ENCODE measurements at regions not wholly inside any gene's neighbourhood (a gene's known extent, or its start where the extent isn't known, plus 50 kb on each side); places are given as distances from the start of the nearest gene placed in this dataset.

GRCh38 chr1:182111496-182111895 lies 50.0 kb upstream of the ZNF648 start:
- Mint-ChIP-seq H3K4me1 (ENCODE audit: low read depth, unreplicated experiment) (peaks cover 22% of the 10 kb centered on the region), H3K27me3 (ENCODE audit: unreplicated experiment) (no peaks in the 10 kb centered on the region), H3K36me3 (ENCODE audit: insufficient read depth, unreplicated experiment) (no peaks in the 10 kb centered on the region), H3K4me3 (ENCODE audit: low read depth, unreplicated experiment) (no peak overlapping the region), H3K9me3 (ENCODE audit: low read depth, unreplicated experiment) (peaks cover 6% of the 10 kb centered on the region), H3K27ac (ENCODE audit: unreplicated experiment) (no peak overlapping the region)
- no peak for TF ChIP-seq CTCF (IDR thresholded peaks at IDR 0.05; ENCODE audit: unreplicated experiment)
- BruUV-seq (replicated peaks) = no TSS peak
- intact Hi-C loops (cut with micrococcal nuclease; ENCODE audit: unreplicated experiment) = no loop called here
- DNase-seq = peak; percentile 14
- CTCF ChIA-PET = no interaction called here

Data from Calu3 (cell line).